ENCODE measurements at regions not wholly inside any gene's neighbourhood (a gene's known extent, or its start where the extent isn't known, plus 50 kb on each side); places are given as distances from the start of the nearest gene placed in this dataset.

- Histone ChIP-seq H3K36me3 (ENCODE audit: control insufficient read depth, insufficient read depth, low read length) (no peaks in the 10 kb centered on the region), H3K27me3 (ENCODE audit: control insufficient read depth, insufficient read depth, low read length, poor library complexity, severe bottlenecking) (no peaks in the 10 kb centered on the region), H3K4me1 (ENCODE audit: control insufficient read depth, insufficient read depth, low read length) (no peaks in the 10 kb centered on the region), H3K27ac (ENCODE audit: low read depth, low read length) (no peak overlapping the region), H3K4me3 (ENCODE audit: low read length) (no peak overlapping the region), H3K9ac (ENCODE audit: extremely low read depth, low read length, poor library complexity, severe bottlenecking) (no peak overlapping the region), H3K9me3 (ENCODE audit: control insufficient read depth, low read length) (no peaks in the 10 kb centered on the region)
- Mint-ChIP-seq H3K27me3 (ENCODE audit: insufficient read depth) (no peaks in the 10 kb centered on the region), H3K36me3 (ENCODE audit: low read depth) (no peaks in the 10 kb centered on the region), H3K4me1 (peaks cover 5% of the 10 kb centered on the region), H3K4me3 (no peak overlapping the region), H3K27ac (no peak overlapping the region), H3K9me3 (no peaks in the 10 kb centered on the region)
- TF ChIP-seq, protein P1, sequence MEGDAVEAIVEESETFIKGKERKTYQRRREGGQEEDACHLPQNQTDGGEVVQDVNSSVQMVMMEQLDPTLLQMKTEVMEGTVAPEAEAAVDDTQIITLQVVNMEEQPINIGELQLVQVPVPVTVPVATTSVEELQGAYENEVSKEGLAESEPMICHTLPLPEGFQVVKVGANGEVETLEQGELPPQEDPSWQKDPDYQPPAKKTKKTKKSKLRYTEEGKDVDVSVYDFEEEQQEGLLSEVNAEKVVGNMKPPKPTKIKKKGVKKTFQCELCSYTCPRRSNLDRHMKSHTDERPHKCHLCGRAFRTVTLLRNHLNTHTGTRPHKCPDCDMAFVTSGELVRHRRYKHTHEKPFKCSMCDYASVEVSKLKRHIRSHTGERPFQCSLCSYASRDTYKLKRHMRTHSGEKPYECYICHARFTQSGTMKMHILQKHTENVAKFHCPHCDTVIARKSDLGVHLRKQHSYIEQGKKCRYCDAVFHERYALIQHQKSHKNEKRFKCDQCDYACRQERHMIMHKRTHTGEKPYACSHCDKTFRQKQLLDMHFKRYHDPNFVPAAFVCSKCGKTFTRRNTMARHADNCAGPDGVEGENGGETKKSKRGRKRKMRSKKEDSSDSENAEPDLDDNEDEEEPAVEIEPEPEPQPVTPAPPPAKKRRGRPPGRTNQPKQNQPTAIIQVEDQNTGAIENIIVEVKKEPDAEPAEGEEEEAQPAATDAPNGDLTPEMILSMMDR (conservative IDR thresholded peaks at IDR 0.05), result no peak
- DNase-seq, result no peak
- WGBS, 2 experiments (ENCODE audit: insufficient coverage in 1 of 2, insufficient read length in 1 of 2), result 69 to 87% methylated on average over 3 to 4 of the region's 4 CpGs
These were observed 107.9 kb downstream of the LMO4 start for GRCh38 chr1:87436534-87436933.

DNA sequence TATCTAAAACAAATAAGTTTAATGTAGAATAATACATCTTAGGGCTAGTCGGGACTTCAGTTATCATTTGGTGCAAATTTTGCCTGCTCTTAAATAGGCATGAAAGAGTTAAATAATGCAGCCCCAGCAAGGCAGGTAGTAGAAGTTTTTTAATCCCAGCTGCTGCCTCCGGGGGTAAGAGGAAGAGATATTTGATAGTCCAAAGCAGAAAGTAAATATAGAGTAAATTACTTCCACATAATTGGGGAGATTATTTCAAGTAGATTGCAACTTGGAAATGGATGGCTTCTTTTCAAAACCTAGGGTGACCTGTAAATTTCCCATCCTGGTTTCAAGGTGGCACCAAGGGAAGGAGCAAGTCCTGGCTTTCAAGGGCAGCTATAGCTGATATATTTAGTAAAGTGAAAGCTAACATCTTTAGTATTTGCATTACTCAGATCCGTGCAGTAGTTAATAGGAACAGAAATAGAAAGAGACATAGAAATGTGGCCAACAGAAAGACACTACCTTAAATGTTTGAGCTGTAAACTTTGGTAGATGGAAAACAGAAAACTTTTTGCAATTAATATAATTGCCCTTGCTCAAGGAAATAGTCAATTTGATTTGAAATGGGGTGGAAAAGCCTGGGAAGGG is 109.1 kb downstream of the LMO4 start:
- Mint-ChIP-seq H3K36me3 (ENCODE audit: low read depth) (no peaks in the 10 kb centered on the region), H3K9me3 (no peaks in the 10 kb centered on the region), H3K27ac (no peak overlapping the region), H3K4me3 (no peak overlapping the region), H3K4me1 (peaks cover 5% of the 10 kb centered on the region), H3K27me3 (ENCODE audit: insufficient read depth) (no peaks in the 10 kb centered on the region)
- H3K36me3 ChIP-seq (ENCODE audit: control insufficient read depth, insufficient read depth, low read length), result no peaks in the 10 kb centered on the region
- TF ChIP-seq, protein P1 (conservative IDR thresholded peaks at IDR 0.05), result no peak
- no peak overlapping the region for H3K27ac ChIP-seq (ENCODE audit: low read depth, low read length)
- no peaks in the 10 kb centered on the region for H3K9me3 ChIP-seq (ENCODE audit: control insufficient read depth, low read length)
- H3K27me3 ChIP-seq (ENCODE audit: control insufficient read depth, insufficient read depth, low read length, poor library complexity, severe bottlenecking), result no peaks in the 10 kb centered on the region
- no peak for DNase-seq
- no peak overlapping the region for H3K9ac ChIP-seq (ENCODE audit: extremely low read depth, low read length, poor library complexity, severe bottlenecking)
- no peak overlapping the region for H3K4me3 ChIP-seq (ENCODE audit: low read length)
- H3K4me1 ChIP-seq (ENCODE audit: control insufficient read depth, insufficient read depth, low read length), result no peaks in the 10 kb centered on the region
- WGBS, 2 experiments (ENCODE audit: insufficient coverage in 1 of 2, insufficient read length in 1 of 2), result 62 to 69% methylated on average over 2 to 3 of the region's 3 CpGs

- H3K9me3 ChIP-seq (ENCODE audit: control insufficient read depth, low read length), result peaks cover 6% of the 10 kb centered on the region
- H3K27me3 Mint-ChIP-seq (ENCODE audit: insufficient read depth), result no peaks in the 10 kb centered on the region
- no peaks in the 10 kb centered on the region for H3K4me1 ChIP-seq (ENCODE audit: control insufficient read depth, insufficient read depth, low read length)
- H3K27ac ChIP-seq (ENCODE audit: low read depth, low read length), result no peak overlapping the region
- no peaks in the 10 kb centered on the region for H3K27me3 ChIP-seq (ENCODE audit: control insufficient read depth, insufficient read depth, low read length, poor library complexity, severe bottlenecking)
- TF ChIP-seq, protein P1 (conservative IDR thresholded peaks at IDR 0.05), result no peak
- H3K4me3 Mint-ChIP-seq, result no peak overlapping the region
- H3K4me3 ChIP-seq (ENCODE audit: low read length), result no peak overlapping the region
- 80 to 95% methylated on average over 1 to 5 of the region's 5 CpGs for WGBS, 2 experiments (ENCODE audit: insufficient coverage in 1 of 2, insufficient read length in 1 of 2)
- no peaks in the 10 kb centered on the region for H3K36me3 ChIP-seq (ENCODE audit: control insufficient read depth, insufficient read depth, low read length)
- no peak for DNase-seq
- H3K27ac Mint-ChIP-seq, result no peak overlapping the region
- H3K9ac ChIP-seq (ENCODE audit: extremely low read depth, low read length, poor library complexity, severe bottlenecking), result no peak overlapping the region
- peaks cover 16% of the 10 kb centered on the region for H3K9me3 Mint-ChIP-seq
- peaks cover 5% of the 10 kb centered on the region for H3K4me1 Mint-ChIP-seq
- H3K36me3 Mint-ChIP-seq (ENCODE audit: low read depth), result peaks cover 6% of the 10 kb centered on the region
These were observed 111.1 kb downstream of the LMO4 start for GRCh38 chr1:87439821-87440220.
